GM12873 (cell line): ENCODE measurements at regions not wholly inside any gene's neighbourhood (a gene's known extent, or its start where the extent isn't known, plus 50 kb on each side); places are given as distances from the start of the nearest gene placed in this dataset.

Source experiments
- TF ChIP-seq, protein P1 (sequence below): IDR thresholded peaks from 2 replicates; pipeline ENCODE4 v1.5.1; 2012; ENCODE audit warnings: low read depth, mild to moderate bottlenecking, moderate library complexity, low read length, control low read depth; ENCODE audit not compliant: insufficient read depth; ENCODE audit errors: missing control alignments

GRCh38 chr12:115898670-115899069 lies 378.8 kb downstream of the MED13L start:
- TF ChIP-seq, protein P1, sequence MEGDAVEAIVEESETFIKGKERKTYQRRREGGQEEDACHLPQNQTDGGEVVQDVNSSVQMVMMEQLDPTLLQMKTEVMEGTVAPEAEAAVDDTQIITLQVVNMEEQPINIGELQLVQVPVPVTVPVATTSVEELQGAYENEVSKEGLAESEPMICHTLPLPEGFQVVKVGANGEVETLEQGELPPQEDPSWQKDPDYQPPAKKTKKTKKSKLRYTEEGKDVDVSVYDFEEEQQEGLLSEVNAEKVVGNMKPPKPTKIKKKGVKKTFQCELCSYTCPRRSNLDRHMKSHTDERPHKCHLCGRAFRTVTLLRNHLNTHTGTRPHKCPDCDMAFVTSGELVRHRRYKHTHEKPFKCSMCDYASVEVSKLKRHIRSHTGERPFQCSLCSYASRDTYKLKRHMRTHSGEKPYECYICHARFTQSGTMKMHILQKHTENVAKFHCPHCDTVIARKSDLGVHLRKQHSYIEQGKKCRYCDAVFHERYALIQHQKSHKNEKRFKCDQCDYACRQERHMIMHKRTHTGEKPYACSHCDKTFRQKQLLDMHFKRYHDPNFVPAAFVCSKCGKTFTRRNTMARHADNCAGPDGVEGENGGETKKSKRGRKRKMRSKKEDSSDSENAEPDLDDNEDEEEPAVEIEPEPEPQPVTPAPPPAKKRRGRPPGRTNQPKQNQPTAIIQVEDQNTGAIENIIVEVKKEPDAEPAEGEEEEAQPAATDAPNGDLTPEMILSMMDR = peak; percentile 30

- TF ChIP-seq, protein P1 = no peak
Observed at GRCh38 chr12:115897729-115898128, 379.8 kb downstream of the MED13L start.

- TF ChIP-seq, protein P1 = peak; percentile 50
Observed at GRCh38 chr12:115895247-115895646, 382.2 kb downstream of the MED13L start.

DNA sequence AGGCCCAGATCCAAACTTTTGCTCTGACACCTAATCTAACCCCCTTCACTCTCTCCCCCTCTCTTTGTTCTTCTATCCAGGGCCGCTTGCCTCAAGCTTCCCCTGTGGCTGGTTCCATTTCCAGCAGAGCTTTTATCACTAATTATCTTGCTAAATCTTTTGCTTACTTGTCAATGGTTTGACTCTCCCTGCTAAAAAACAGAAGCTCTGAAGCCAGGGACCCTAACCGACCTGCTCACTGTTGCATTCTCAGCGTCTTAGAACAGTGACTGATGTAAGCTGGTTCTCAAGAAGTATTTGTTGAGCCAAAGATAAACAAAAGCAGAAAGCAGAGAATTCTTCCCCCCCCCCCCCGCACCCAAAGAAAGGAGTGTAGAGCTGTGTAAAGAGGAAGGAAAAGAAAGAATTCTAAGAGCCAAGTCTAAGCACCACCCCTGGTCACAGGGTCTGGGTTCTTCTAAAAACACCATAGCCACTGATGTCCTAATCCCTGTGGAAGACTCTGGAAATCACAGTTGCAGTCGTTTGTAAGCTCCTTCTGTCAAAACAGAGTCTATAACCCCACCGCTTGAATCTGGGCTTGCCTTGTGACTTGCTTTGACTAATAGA lies 385.8 kb downstream of the MED13L start:
- TF ChIP-seq, protein P1 = no peak

DNA sequence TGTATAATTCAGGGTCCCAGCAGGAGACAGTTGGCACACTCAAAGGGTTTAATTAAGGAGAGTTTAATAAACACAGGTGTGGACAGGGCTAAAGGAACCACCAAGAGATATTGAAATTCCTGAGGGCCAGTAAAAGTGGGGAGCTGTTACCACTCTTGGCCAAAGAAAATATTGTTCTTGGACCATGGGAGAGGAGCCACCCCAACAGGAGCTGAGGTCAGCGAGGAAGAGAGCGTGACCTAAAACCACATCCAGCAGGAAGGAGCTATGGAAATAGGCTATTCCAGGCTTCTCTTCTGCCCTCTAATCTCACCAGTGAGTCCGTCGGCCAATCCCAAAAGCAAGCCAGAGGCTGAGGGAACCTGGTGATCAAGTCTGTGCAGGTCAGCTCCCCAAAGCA lies 390.8 kb downstream of the MED13L start:
- TF ChIP-seq, protein P1 = no peak

GRCh38 chr12:115885040-115885690 lies 392.3 kb downstream of the MED13L start:
- TF ChIP-seq, protein P1 = no peak

DNA sequence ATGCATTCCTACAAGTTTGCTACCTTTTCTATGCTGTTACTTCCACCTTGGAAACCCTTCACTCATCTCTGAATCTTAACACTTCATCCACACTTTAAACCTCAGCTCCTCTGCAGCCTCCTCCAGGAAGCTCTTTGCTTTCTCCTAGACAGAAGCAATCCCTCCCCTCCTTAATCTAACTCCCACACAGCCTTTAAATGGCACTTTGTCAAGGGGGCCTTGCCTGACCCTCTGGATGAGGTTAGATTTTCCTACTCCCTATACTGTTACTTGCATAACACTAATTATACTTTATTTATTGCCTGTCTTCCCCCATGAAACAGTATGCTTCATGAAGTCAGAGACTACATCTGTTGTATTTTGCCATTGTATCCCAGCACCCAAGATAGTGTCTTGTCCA lies 394.6 kb downstream of the MED13L start:
- TF ChIP-seq, protein P1 = no peak
